NB4 (cell line): ENCODE measurements at regions not wholly inside any gene's neighbourhood (a gene's known extent, or its start where the extent isn't known, plus 50 kb on each side); places are given as distances from the start of the nearest gene placed in this dataset.

Experiments used
- CTCF ChIP-seq: IDR thresholded peaks from one replicate; pipeline ENCODE4 v1.5.1; 2012; ENCODE audit warnings: low read depth, low read length
- MAX ChIP-seq: IDR thresholded peaks from 2 replicates; pipeline ENCODE4 v1.6.1; 2011; ENCODE audit warnings: low read depth, low read length
- MYC ChIP-seq: IDR thresholded peaks from 2 replicates; pipeline ENCODE4 v1.6.1; 2011; ENCODE audit warnings: low read depth, low read length
- POLR2A ChIP-seq: IDR thresholded peaks from 2 replicates; pipeline ENCODE4 v1.6.1; 2011; ENCODE audit warnings: mild to moderate bottlenecking; ENCODE audit not compliant: insufficient read length; ENCODE audit errors: extremely low read depth

GRCh38 chr6:6740595-6740994, 152.1 kb downstream of the LY86 start:
- TF ChIP-seq MAX: no peak
- TF ChIP-seq CTCF: no peak
- no peak for TF ChIP-seq POLR2A
- TF ChIP-seq MYC: no peak
